PC-9 (cell line): ENCODE measurements at regions not wholly inside any gene's neighbourhood (a gene's known extent, or its start where the extent isn't known, plus 50 kb on each side); places are given as distances from the start of the nearest gene placed in this dataset.

Experiments used
- CTCF ChIP-seq: fragments of 200-600 bp; sonication (generic); conservative IDR thresholded peaks from 2 replicates; pipeline ENCODE4 v1.6.1; 2017; ENCODE audit warnings: mixed run types, antibody characterized with exemption, mild to moderate bottlenecking, moderate library complexity
- EZH2 ChIP-seq: fragments of 200-600 bp; sonication (generic); IDR thresholded peaks from 2 replicates; pipeline ENCODE4 v1.8.0; 2017; ENCODE audit warnings: antibody characterized with exemption, low read depth

DNA sequence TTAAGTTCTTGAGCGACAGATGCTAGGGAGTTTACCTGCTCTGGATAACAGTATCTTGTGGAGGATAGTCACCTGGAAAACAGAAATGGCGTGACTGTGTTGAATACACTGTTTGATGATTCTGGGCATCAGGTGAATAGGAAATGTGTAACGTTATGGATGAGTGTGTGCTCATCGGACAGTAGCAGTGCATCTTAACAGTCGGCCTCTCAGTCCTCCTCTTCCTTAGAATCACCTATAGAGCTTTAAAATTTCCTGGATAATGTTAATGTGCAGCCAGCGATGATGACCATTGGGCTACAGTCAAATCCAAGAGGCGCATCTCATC, 217.7 kb downstream of the OR2B2 start:
- no peak for TF ChIP-seq CTCF
- TF ChIP-seq EZH2, result no peak
